NCI-H2107 treated with DMSO at 0.1 percent for 48 hours (cell line): ENCODE measurements at regions not wholly inside any gene's neighbourhood (a gene's known extent, or its start where the extent isn't known, plus 50 kb on each side); places are given as distances from the start of the nearest gene placed in this dataset.
"Not testable (repeated sequence)": the region's sequence is repeated elsewhere in the genome, so short reads cannot be mapped to it uniquely, and the experiment has no call there.

Source experiments
- DNase-seq: peaks from one replicate; lab custom pipeline; 2025; ENCODE audit not compliant: unreplicated experiment; lab: John Stamatoyannopoulos, UW

GRCh38 chr6:113669606-113670005, 187.5 kb upstream of the MARCKS start:
- no peak for DNase-seq

GRCh38 chr6:113671421-113671820, 185.7 kb upstream of the MARCKS start:
- DNase-seq = no peak

GRCh38 chr6:113672491-113673149, 184.5 kb upstream of the MARCKS start:
- no peak for DNase-seq

- no peak for DNase-seq
Measured at GRCh38 chr6:113674075-113674474, 183.1 kb upstream of the MARCKS start.

- no peak for DNase-seq
Measured at GRCh38 chr6:113676057-113676456, 181.1 kb upstream of the MARCKS start.

- DNase-seq = no peak
Measured at GRCh38 chr6:113676968-113677367, 180.2 kb upstream of the MARCKS start.

GRCh38 chr6:113679051-113679450, 178.1 kb upstream of the MARCKS start:
- DNase-seq = no peak

GRCh38 chr6:113680301-113680700, 176.8 kb upstream of the MARCKS start:
- no peak for DNase-seq

- no peak for DNase-seq
Measured at GRCh38 chr6:113683968-113684367, 173.2 kb upstream of the MARCKS start.

GRCh38 chr6:113684382-113684901, 172.7 kb upstream of the MARCKS start:
- no peak for DNase-seq

GRCh38 chr6:113686049-113686448, 171.1 kb upstream of the MARCKS start:
- DNase-seq = no peak

GRCh38 chr6:113689620-113690019, 167.5 kb upstream of the MARCKS start:
- DNase-seq = not testable (repeated sequence)

GRCh38 chr6:113690281-113691259, 166.6 kb upstream of the MARCKS start:
- peak; percentile 74 for DNase-seq

- no peak for DNase-seq
Measured at GRCh38 chr6:113691260-113691656, 165.9 kb upstream of the MARCKS start.

- DNase-seq = no peak
Measured at GRCh38 chr6:113693851-113694250, 163.3 kb upstream of the MARCKS start.

GRCh38 chr6:113694278-113695077, 162.7 kb upstream of the MARCKS start:
- no peak for DNase-seq

GRCh38 chr6:113695516-113695915, 161.6 kb upstream of the MARCKS start:
- DNase-seq = no peak

GRCh38 chr6:113696960-113697359, 160.2 kb upstream of the MARCKS start:
- no peak for DNase-seq

GRCh38 chr6:113697632-113698410, 159.3 kb upstream of the MARCKS start:
- no peak for DNase-seq

- DNase-seq = no peak
Measured at GRCh38 chr6:113699239-113699638, 157.9 kb upstream of the MARCKS start.
